HFFc6 (cell line): ENCODE measurements at regions not wholly inside any gene's neighbourhood (a gene's known extent, or its start where the extent isn't known, plus 50 kb on each side); places are given as distances from the start of the nearest gene placed in this dataset.

ENCODE experiments used
- DNase-seq: peaks from one replicate; pipeline ENCODE4 v3.0.0-alpha.2; 2018
- H3K27ac Mint-ChIP-seq: 2 replicates; pipeline ENCODE4 v1.8.0; 2020; ENCODE audit warnings: mild to moderate bottlenecking, mixed read lengths
- H3K27me3 Mint-ChIP-seq: 2 replicates; pipeline ENCODE4 v1.8.0; 2021; ENCODE audit warnings: mild to moderate bottlenecking, moderate library complexity, mixed read lengths; ENCODE audit not compliant: insufficient read depth
- H3K36me3 Mint-ChIP-seq: 2 replicates; pipeline ENCODE4 v1.8.0; 2021; ENCODE audit warnings: low read depth, mixed read lengths
- H3K4me1 Mint-ChIP-seq: 2 replicates; pipeline ENCODE4 v1.8.0; 2020; ENCODE audit warnings: low read depth, mixed read lengths
- H3K4me3 Mint-ChIP-seq: 2 replicates; pipeline ENCODE4 v1.8.0; 2020; ENCODE audit warnings: mild to moderate bottlenecking, moderate library complexity, mixed read lengths
- H3K9me3 Mint-ChIP-seq: 2 replicates; pipeline ENCODE4 v1.8.0; 2020; ENCODE audit warnings: mild to moderate bottlenecking, mixed read lengths
- TF ChIP-seq, protein P1 (sequence below): fragments of 200-600 bp; sonication (generic); IDR thresholded peaks from 2 replicates; pipeline ENCODE4 v1.5.0; 2021; ENCODE audit warnings: antibody characterized with exemption, mild to moderate bottlenecking

DNA sequence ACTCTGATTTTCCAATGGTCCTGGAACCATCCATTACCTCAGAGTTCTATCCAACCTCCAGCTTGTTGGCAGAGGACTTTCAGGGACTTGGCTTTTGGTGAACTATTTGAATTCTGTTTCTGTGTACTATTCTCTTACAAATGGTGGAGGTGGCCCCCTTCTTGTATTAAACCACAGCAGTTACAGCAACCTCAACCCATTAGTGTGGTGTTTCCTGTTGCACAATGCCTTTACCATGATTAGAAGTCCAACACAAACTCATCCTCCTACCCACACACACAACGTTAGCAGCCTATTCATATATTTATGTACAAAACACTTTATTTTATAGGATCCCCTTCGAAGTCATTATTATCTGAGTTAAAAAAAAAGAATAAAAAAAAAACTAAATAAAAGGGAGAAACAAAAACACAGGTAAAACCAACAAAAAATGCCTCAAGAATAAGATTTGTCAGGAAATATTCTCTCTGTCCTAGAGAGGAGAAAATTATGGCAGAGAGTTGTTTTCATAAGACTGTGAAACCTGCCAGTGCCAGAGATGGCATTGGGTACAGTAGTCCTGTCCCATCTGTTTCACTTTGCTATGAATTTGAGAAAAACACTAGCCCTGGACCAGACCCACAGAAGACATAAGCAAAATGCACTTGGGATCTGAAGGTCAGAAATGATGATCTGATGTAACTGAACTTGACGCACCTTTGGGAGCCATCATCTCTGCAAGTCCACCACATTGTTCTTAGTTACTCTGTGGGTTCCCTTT is 1896.0 kb upstream of the PIK3C3 start:
- H3K36me3 Mint-ChIP-seq, result no peaks in the 10 kb centered on the region; the same call in 1 of the 2 replicates
- no peak for DNase-seq
- TF ChIP-seq, protein P1, sequence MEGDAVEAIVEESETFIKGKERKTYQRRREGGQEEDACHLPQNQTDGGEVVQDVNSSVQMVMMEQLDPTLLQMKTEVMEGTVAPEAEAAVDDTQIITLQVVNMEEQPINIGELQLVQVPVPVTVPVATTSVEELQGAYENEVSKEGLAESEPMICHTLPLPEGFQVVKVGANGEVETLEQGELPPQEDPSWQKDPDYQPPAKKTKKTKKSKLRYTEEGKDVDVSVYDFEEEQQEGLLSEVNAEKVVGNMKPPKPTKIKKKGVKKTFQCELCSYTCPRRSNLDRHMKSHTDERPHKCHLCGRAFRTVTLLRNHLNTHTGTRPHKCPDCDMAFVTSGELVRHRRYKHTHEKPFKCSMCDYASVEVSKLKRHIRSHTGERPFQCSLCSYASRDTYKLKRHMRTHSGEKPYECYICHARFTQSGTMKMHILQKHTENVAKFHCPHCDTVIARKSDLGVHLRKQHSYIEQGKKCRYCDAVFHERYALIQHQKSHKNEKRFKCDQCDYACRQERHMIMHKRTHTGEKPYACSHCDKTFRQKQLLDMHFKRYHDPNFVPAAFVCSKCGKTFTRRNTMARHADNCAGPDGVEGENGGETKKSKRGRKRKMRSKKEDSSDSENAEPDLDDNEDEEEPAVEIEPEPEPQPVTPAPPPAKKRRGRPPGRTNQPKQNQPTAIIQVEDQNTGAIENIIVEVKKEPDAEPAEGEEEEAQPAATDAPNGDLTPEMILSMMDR, result no peak
- peaks cover 20% of the 10 kb centered on the region for H3K9me3 Mint-ChIP-seq
- no peak overlapping the region for H3K4me3 Mint-ChIP-seq
- no peaks in the 10 kb centered on the region for H3K27me3 Mint-ChIP-seq
- H3K27ac Mint-ChIP-seq, result no peak overlapping the region
- no peaks in the 10 kb centered on the region for H3K4me1 Mint-ChIP-seq

DNA sequence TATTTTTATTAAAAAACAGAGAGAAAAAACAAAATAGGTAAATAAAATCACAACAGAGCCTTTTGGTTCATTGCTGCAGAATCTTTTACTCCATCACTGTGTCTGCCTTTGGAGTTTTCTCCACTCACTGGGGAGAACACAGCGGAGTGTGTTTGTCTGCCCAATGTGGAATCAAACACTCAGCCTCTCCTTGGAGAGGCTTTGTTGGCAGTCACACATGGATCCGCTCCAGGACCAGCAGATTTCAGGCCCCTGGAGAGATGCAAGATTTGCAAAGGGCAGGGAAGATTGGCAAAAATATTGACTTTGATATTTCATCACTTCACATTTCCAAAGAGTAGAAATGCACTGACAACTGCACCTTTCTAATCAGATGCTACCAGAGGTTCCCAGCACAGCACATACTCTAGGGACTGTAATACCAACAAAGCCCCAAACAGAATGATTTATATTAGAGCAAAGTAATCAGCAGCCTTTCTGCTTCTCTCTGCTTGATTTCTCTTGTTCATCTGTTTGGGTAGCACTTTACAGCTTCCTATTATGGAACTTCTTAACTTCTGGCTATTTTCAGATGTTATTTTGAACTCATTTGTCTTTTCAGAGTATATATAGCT is 1898.8 kb upstream of the PIK3C3 start:
- Mint-ChIP-seq H3K27me3 (no peaks in the 10 kb centered on the region), H3K9me3 (peaks cover 11% of the 10 kb centered on the region), H3K4me1 (no peaks in the 10 kb centered on the region), H3K27ac (no peak overlapping the region), H3K36me3 (no peaks in the 10 kb centered on the region; the same call in 1 of the 2 replicates), H3K4me3 (no peak overlapping the region)
- TF ChIP-seq, protein P1, result no peak
- no peak for DNase-seq

DNA sequence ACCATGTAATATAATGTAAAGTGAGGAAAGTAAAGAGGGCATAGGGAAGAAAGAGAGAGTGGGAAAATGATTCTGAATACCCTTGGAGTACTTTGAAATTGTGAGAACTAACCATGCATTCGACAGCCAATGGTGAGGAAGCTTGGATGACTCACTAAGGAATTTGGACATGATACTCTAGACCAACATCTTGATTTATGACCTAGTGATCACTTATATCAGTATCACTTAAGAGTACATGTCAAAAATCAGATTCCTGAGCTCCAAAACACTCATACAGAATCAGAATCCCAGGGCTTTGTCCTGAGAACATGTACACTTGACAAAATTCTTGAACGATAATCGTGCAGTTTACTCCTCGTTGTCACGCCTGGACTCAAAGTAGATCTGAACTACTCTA is 1899.8 kb upstream of the PIK3C3 start:
- H3K4me3 Mint-ChIP-seq, result no peak overlapping the region
- no peaks in the 10 kb centered on the region for H3K27me3 Mint-ChIP-seq
- H3K36me3 Mint-ChIP-seq, result no peaks in the 10 kb centered on the region; the same call in 1 of the 2 replicates
- H3K27ac Mint-ChIP-seq, result no peak overlapping the region
- H3K9me3 Mint-ChIP-seq, result peaks cover 11% of the 10 kb centered on the region
- no peak for DNase-seq
- TF ChIP-seq, protein P1, result no peak
- no peaks in the 10 kb centered on the region for H3K4me1 Mint-ChIP-seq

DNA sequence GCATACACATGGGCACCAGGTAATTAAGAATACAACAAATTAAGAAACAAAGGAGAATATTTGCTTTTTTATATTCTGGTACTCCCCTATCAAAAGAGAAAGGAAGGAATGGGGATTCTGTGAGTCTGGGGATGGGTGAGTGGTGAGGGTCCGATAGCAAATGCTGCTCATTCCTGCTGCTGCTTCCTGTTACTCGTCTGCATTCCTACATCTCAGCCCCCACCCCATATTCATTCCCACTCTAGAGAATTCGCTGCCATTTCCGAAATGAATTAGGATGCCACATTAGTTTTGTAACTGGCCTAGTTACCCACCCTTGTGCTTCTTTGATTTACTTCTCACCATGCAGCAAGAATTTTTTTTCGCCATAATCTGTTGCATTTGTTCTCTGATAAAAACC is 1905.3 kb upstream of the PIK3C3 start:
- Mint-ChIP-seq H3K27ac (no peak overlapping the region), H3K4me3 (no peak overlapping the region), H3K36me3 (no peaks in the 10 kb centered on the region), H3K4me1 (no peaks in the 10 kb centered on the region), H3K27me3 (no peaks in the 10 kb centered on the region), H3K9me3 (peaks cover 14% of the 10 kb centered on the region)
- TF ChIP-seq, protein P1, result no peak
- DNase-seq, result no peak

DNA sequence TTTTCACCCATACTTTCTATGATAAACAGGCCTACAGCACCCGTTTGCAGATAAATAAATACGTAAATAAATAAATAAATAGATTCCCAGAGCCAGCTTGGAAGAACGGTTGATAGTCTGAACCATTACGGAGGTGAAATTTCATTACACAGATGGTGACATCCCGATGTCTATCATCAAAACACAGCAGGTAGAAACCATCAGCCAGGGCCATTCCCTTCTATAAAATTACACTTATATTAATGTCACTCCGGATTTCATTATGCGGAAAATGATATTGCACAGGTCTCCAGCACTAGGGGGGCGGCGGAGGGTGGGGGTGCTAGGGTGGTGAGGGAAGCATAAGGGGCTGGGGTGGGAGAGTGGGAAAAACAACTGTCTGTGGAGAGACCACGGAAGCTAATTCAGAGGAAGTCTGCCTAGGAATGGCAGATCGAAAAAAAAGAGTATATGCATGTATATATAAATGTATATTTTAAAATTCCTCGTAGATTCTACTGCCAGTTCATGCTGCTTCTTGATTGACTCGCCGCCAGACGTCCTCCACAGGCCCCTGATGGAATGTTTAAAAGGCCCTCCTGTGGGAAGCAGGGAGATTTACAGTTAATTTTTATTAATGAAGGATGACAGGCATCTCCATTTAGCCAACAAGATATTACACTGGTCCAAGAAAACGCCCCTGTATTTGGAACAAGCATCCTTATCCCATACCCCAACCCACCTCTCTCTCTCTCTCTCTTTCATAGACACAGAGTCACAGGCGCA is 1906.0 kb upstream of the PIK3C3 start:
- no peak overlapping the region for H3K4me3 Mint-ChIP-seq
- TF ChIP-seq, protein P1, result no peak
- H3K27ac Mint-ChIP-seq, result no peak overlapping the region
- peaks cover 11% of the 10 kb centered on the region for H3K9me3 Mint-ChIP-seq
- no peaks in the 10 kb centered on the region for H3K27me3 Mint-ChIP-seq
- no peaks in the 10 kb centered on the region for H3K36me3 Mint-ChIP-seq
- no peaks in the 10 kb centered on the region for H3K4me1 Mint-ChIP-seq
- DNase-seq, result no peak
